GM18511 (cell line): ENCODE measurements at regions not wholly inside any gene's neighbourhood (a gene's known extent, or its start where the extent isn't known, plus 50 kb on each side); places are given as distances from the start of the nearest gene placed in this dataset.

Experiments used
- ATAC-seq: cut with Tn5 transposase; IDR thresholded peaks from one replicate; pipeline ENCODE4 v1.9.1; 2021; ENCODE audit warnings: mild to moderate bottlenecking, moderate library complexity; ENCODE audit not compliant: unreplicated experiment

GRCh38 chr5:133882846-133883245, 85.6 kb downstream of the C5orf15 start:
- ATAC-seq = no peak

- ATAC-seq = no peak
These were observed 86.1 kb downstream of the C5orf15 start for GRCh38 chr5:133882389-133882695.

GRCh38 chr5:133881576-133882388, 86.6 kb downstream of the C5orf15 start:
- ATAC-seq = no peak

GRCh38 chr5:133878236-133878555, 90.2 kb downstream of the C5orf15 start:
- ATAC-seq = no peak

GRCh38 chr5:133877351-133878235, 90.8 kb downstream of the C5orf15 start:
- no peak for ATAC-seq

GRCh38 chr5:133876266-133876665, 92.2 kb downstream of the C5orf15 start:
- no peak for ATAC-seq

- ATAC-seq = no peak
These were observed 93.2 kb downstream of the C5orf15 start for GRCh38 chr5:133875179-133875578.

- no peak for ATAC-seq
These were observed 95.0 kb downstream of the C5orf15 start for GRCh38 chr5:133873449-133873848.

- ATAC-seq = no peak
These were observed 97.8 kb downstream of the C5orf15 start for GRCh38 chr5:133870661-133871060.

GRCh38 chr5:133869519-133870335, 98.7 kb downstream of the C5orf15 start:
- ATAC-seq = no peak

GRCh38 chr5:133868946-133869518, 99.4 kb downstream of the C5orf15 start:
- ATAC-seq = no peak

GRCh38 chr5:133867851-133868545, 100.4 kb downstream of the C5orf15 start:
- ATAC-seq = no peak

- no peak for ATAC-seq
These were observed 101.1 kb downstream of the C5orf15 start for GRCh38 chr5:133867341-133867740.

- ATAC-seq = no peak
These were observed 101.6 kb downstream of the C5orf15 start for GRCh38 chr5:133866903-133867245.

- no peak for ATAC-seq
These were observed 102.1 kb downstream of the C5orf15 start for GRCh38 chr5:133866160-133866902.

- no peak for ATAC-seq
These were observed 103.3 kb downstream of the C5orf15 start for GRCh38 chr5:133865113-133865512.

GRCh38 chr5:133864711-133865110, 103.7 kb downstream of the C5orf15 start:
- no peak for ATAC-seq

GRCh38 chr5:133863857-133864585, 104.4 kb downstream of the C5orf15 start:
- ATAC-seq = no peak

- no peak for ATAC-seq
These were observed 107.2 kb downstream of the C5orf15 start for GRCh38 chr5:133861161-133861737.
